ENCODE measurements at regions not wholly inside any gene's neighbourhood (a gene's known extent, or its start where the extent isn't known, plus 50 kb on each side); places are given as distances from the start of the nearest gene placed in this dataset.
A peak's percentile ranks its signal among the peaks of the same experiment; 100 is the strongest.

DNA sequence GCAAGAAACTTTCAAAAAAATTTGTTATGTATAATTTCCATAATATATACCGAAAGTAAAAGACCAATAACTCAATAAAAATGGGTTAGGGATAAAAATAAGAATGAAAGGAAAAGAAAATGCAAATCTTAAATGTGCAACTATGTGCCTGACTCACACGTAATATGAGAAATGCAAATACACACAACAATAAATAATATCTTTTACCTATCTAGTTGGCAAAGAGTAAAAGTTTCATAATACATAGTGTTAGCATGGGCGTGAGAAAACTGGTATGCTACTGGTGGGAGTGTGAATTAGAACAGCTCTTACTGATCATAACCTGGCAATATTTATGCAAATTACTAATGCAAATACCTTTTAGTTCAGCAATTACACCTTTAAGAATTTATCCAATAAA lies 438.5 kb upstream of the CITED2 start:
- DNase-seq (ENCODE audit: low read depth), result no peak

DNA sequence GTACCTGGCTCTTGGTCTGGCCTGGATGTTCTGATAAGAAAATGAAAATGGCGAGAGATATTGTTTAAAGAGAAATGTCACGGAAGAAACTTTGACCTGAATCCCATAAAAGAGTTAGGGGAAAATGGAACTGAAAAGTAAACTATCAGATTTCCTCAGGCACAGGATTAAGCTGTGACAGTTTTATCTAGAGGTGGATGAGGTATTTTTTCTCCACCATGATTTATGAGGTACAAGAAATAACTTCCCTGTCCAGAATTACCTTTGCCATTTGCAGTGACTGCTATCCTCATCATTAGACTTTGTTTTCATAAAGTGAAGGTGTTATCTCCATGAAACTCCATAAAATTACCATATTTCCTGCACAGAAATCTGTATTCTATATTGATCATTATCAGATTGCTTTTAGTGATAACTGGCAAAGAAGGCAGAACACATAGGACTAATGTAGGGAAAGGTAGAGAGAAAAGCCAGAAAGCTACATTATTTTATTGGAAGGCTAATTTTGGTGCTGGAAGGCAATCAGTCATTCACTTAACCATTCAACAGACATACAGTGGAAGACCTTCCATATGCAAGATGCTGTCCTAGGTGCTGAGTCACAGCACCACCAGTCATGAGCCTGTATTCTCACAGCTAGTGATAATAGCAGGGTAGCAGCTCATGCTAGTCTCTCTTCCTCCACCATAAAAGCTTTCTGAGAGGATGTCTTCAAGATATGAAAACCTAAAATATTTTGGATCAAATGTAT lies 427.3 kb upstream of the CITED2 start:
- no peak for DNase-seq (ENCODE audit: low read depth)

DNA sequence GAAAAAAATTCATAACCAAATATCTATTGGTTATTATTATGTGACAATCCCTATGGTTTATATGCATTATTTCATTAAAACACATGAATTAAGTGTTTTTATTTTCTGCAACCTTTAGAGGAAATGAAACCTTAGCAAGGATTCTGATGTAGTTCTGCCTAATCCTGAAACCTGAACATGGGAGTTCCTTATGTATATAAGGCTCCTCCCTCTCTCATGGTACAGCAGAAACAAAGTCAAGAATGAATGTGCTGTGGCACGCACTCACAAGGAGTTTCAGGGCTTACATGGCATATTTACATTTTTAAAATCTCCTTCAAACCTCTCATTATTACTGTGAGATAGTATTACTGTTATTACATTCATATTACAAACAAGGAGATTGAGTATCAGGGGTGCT lies 426.4 kb upstream of the CITED2 start:
- DNase-seq (ENCODE audit: low read depth), result no peak

DNA sequence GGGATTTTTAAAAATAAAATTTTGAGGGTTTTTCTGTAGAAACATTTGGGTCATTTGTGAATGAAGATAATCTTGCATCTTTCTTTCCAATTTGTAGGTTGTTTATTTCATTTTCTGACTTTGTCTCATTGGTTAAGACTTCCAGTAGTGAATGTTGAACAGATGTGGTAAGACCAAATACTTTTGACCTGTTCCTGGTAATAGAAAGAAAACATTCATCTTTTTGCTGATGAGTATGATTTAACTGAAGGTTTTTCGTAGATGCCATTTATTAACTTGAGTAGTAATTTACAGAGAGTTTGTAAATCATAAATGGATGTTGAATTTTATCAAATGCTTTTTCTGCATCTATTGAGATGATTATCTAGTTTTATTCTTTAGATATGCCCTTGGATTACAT lies 416.1 kb upstream of the CITED2 start:
- no peak for DNase-seq (ENCODE audit: low read depth)

DNA sequence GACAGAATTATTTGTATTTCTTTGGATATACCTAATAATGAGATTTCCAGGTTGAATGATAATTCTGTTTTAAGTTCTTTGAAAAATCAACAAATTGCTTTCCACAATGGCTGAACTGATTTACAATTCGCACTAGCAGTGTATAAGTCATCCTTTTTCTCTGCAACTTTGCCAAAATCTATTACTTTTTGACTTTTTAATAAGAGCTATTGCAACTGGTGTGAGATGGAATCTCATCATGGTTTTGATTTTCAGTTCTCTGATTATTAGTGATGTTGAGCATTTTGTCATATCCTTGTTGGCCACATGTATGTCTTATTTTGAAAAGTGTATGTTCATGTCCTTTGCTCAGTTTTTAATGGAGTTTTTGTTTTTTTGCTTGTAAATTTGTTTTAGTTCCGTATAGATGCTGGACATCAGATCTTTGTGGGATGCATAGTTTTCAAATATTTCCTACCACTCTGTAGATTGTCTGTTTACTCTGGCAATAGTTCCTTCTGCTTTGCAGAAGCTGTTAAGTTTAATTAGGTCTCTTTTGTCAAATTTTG lies 409.8 kb upstream of the CITED2 start:
- DNase-seq (ENCODE audit: low read depth), result no peak

DNA sequence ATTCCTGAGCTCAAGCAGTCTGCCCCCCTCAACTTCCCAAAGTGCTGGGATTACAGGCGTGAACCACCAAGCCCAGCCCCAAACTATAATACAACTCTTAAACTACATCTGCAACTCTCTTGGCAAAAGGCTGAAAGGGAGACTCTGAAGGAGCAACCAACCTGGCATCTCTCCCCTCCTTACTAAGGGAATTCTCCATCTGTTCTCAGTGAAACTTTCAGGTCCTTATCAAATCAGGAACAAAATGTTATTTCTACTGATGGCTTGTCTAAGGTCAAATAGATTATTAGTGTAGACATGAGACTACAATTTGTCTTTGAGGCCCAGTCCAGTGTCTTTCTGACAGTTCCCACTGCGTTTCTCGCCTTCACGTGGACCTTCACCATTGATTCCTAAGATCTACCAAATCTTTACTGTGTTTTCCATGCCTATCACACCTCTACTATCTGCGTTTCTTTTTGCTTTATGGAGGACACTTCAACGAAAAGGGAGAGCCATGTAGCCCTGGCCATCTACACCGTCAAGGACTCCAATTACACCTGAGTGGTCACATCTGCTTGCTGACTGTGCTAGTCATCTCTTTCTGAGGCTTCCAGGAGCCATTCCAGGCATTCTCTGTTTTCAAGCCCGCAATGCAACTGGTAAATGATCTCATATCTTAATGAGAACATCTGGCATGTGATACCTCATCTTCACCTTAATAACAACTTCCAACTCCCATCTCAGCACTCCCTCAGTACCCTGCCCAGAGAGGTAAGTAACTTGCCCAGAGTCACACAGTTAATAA lies 405.7 kb upstream of the CITED2 start:
- no peak for DNase-seq (ENCODE audit: low read depth)

DNA sequence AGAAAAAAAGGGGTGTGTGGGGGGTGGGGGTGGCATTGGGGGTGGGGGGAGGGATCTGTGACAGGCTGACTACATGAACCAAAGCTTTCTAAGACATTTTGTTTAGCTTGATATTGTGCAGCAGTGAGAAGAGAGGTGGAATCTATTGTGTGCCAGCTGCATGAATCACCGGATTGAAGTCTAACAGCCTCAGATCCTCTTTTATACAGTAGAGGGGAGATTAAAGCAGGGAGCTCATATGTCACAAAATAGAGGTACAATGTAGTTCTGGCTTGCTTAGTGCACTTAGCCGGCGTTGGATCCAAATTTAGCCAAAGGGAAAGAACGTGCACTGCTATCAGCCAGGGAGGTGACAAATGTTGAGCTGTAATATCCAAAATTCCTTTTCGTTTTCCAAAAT lies 404.2 kb upstream of the CITED2 start:
- no peak for DNase-seq (ENCODE audit: low read depth)

DNA sequence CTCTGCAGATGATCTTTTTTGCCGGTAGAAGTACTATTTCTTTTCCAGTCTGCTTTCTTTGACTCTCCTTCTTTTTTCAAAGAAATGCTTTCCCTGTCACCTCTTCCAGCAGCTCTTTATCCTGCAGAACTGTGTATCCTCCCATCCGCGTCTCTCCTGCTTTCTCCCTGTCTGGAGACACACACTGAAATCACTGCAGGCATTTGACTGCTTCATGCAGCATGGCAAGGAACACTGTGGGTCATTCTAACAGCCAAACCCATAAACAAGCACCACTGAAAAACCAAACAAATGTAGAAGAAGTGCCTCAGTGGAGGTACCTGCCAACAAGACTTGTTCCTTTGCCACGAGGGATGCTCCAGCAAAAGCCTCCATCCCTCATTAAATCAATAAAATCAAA lies 403.7 kb upstream of the CITED2 start:
- no peak for DNase-seq (ENCODE audit: low read depth)

DNA sequence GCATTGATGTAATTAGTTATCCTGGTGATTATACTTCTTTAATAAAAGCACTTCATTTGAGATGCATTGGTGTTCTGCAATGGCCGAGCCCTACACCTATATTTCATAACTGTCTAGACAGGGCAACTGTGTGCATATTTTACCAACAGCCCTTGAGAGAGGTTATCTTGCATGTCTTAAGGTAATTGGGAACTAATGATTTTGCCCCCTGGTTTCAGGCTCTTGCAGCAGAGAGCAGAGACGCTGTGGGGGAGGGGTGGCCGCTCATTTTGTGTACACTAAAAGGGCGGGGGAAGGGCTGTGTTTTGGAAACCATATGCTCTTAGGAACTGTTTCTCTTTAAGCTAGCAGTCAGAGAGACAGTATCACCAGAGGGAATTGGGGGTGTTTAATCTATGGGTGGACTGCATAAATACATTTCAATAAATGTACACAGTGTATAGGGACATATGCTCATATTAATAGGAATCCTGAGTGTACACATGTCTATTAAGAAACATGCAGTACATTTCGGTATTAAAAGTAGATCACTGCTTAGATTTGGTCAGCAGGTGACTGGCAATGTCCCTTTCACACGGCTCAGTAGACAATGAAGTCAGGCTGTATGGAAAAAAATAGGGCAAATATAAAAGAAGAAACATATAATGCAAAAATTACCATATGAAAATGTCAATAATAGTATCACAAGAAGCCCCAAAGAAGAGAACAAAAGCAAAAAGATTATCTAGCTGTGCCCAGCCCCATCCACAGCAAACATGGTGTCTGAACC lies 402.9 kb upstream of the CITED2 start:
- DNase-seq (ENCODE audit: low read depth), result no peak

DNA sequence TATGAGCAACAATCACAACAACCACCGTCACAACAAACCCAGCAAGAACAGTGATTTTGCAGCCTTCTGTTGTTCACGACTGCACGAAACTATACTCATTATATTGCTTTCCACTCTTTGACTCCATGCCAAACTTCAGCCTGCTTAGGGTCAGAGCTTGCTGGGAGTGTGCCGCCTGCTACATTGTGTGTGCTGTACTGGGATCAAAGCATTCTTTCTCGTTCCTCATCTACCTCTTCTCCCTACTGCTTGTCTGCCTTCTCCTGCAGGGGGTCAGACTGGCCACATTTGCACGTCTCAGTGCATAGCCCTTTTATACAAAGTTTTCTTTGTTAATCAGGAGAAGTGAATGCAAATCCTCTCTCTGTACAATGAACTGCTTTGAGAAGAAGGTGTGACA lies 401.6 kb upstream of the CITED2 start:
- DNase-seq (ENCODE audit: low read depth), result no peak

DNA sequence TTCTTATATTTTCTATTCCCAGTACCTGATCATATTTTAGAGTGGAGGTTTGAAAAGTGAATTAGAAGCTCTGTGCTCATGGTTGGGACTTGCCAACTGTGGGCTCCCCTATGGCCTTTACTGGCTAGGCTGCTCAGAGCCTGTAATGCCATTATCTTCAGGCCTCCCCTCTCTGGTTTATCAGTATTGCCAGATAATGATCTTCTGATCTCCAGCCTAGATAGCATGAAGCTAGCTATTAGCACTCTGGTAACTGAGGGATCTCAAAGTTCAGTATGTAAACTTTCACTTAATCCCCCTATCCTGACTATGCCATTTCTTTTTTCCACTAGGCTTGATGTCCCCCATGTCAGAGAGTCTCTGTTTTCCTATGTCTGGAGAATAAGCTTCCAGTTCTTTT lies 393.7 kb upstream of the CITED2 start:
- no peak for DNase-seq (ENCODE audit: low read depth)

DNA sequence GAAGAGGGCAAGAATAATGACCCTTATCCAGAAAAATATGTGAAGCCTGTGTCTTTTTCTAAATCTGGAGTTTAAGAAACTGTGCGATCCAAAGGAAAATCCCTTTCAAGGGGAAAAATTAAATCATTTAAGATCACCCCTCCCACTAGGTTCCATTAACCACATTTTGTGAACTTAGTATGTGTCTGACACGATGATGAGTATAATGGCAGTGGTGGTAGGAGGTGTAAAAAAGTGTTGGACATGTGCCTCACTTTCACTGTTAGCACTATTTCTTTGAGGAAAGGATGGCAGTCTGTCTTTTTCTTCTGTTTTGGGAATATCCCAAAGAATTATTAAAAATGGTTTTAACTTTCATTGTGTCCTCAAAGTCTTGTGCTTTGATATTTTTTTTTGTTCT lies 392.3 kb upstream of the CITED2 start:
- DNase-seq (ENCODE audit: low read depth), result no peak

DNA sequence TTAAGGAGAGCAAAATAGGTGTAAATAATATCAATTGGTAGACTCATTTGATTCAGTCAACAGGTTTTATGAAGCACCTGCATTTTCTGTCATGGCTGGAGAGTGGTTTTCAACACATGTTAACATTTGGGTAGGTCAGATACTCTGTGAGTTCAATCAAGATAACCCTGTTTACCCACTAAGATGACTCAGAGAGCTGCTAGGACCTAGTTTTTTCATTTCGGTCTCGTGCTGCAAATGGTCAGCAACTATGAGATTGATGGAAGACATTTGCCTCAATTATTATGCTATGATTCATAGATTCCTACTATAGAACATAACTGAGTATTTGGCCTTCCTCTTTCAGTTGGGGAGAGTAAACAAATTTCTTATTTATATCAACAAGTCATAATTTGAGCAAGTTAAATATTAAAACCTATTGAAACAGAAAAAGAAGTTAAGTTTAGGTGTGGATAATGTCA lies 391.4 kb upstream of the CITED2 start:
- no peak for DNase-seq (ENCODE audit: low read depth)

DNA sequence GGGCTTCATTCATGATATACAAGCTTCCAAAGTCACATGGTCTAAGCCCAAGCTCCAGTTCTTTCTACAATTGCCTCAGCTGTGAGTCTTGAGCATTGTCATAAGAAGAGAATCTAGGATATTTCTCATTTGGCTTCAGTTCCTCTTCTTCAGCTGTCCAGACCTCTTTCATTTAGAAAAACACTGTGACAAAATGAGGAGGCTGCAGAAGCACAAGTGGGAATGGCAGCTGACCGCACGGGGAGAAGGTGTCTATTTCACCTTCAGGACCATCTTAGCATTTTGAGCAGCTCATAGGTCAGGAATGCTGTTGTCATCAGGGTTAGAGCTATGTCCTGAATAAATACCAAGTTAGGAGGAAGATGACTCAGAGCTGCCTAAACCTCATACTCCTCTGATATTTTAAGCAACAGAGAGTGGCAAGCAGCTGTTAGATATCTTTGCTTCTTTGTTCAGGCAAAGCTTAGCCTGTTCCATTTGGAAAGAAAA lies 390.1 kb upstream of the CITED2 start:
- peak; percentile 93 for DNase-seq (ENCODE audit: low read depth)

DNA sequence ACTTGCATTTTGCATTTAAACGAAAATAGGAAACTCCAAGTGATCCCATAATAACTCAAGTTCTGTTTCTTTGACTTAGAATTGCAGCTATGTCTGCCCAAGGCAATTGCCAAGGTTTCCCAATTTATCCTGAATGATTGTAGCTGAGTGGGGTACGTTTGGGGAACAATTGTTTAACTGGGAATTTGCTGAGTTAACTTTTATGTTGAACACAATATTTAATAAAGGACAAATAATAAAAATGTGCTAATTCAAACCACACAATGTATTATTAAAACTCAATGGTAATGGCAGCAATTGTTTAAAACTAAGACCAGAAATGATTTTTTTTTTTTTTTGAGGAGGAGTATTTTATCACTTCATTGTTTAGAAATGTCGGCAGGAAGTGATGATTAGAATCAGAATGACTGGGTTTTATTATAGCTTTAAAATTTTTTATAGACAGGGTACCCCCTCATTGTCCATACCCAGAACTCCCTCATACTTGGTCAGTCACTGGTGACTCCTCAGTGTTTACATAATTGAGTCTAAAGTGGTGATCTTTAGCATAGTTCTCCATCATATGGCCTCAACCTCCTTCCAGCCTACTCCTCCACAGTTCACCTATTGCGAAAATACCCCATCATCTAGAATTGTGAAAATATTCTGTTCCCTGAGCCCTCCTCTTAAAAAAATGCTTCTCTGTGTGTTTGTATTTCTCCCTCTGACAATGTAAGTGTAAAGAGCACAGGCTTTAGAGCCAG lies 389.2 kb upstream of the CITED2 start:
- no peak for DNase-seq (ENCODE audit: low read depth)

DNA sequence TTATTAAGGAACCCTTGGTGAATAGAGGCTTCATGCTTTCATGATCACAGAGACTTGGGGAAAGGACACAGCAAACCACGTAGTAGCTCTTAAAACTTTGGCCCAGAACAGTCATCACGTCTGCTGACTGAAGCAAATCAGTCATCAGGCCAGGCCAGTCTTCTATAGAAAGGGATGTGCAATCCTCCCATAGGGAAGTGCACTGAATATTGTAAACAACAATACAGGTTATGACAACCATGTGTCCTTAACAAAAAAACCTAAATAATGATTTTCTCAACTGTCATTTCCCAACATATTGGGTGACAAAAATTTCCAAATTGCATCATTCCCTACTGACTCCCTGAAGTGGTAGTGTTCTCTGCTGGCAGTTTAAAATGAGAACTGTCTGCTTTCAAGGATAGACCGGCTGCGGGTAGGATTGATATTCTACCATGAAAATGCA lies 388.2 kb upstream of the CITED2 start:
- DNase-seq (ENCODE audit: low read depth), result no peak

DNA sequence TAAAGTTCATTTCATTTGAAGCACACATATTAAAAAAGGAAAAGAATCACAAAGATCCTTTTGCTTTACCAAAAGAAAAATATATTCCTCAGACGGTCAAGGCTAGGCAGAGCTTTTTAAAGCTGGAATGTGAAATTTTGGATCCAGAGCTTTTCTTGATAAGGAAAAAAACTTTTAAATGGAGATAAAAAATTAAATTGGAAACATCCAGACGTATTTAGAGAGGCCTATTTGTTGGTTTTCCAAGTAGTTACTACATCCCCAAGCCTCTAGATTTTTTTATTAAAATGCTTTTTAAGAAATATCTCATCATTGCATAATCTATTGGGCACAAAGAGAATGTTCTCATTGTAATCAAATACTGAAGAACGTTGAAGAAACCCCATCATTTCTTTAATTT lies 385.7 kb upstream of the CITED2 start:
- no peak for DNase-seq (ENCODE audit: low read depth)

DNA sequence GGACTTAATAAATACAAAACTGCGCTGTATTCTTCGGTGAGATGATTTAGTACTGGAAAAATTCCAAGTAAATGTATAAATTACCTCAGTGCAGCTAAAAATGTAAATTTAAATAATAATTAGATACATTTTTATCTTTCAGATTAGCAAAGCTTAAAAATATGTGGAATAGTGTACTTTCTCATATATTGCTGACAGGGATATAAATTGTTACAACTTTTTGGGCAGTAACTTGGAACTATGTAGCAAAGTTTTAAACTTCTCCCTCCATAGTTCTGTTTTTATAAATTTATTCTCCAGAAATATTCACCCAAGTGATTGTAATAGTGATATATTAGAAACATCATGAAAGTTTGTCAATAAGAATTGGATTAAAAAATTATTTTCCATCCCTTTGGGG lies 384.6 kb upstream of the CITED2 start:
- no peak for DNase-seq (ENCODE audit: low read depth)

DNA sequence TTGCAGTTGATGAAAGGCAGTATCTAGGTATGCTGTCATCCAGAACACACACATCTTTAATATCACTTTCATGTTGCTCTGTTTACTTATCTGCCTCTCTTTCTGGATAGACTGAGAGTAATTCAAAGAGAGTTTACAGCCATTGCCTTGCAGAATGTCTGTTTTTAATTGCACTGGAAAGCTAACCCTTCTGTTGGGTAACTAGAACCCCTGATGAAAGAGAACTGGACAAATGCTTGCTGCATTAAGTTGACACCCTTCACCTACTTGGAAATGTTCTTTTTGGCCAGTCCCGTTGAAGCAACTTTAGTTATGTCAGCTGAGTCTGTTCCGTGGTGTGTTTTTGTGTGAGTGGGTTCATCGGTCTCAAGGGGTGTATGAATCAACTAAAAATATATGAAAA lies 383.8 kb upstream of the CITED2 start:
- no peak for DNase-seq (ENCODE audit: low read depth)

DNA sequence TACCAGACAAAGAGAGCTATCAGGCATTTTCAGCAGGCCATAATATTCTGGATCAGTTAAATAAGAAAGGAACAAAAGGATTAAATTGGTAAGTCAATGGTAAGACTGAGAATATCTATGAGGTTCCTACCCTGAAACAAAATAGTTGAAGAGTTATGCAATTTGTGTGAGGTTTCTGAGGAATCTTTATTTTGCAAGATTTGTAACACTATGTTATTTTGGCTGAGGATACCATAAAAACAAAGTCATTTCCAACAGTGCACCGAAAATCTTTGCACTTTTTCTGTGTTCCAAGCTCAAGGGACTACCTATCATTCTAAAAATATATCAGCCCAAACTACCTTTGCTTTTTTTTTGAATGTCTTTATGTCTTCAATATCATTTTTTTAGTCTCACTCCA lies 383.3 kb upstream of the CITED2 start:
- DNase-seq (ENCODE audit: low read depth), result no peak

DNA sequence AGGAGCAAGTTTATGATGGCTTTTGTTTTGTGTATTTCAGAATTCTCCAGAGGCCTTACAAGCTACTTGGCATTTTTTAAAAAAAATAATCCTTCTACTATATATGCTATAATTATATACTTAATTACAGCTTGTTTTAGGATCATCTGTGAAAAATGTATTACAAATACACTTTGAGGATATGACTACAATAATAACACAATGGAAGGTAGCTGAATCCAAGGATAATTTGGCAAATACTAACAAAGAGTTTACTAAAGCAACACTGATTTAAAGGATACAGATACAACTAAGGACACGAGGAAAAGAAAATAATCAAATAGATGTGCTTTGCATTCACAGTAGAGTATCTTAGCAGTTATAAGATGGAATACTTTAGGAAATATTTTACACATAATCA lies 381.9 kb upstream of the CITED2 start:
- DNase-seq (ENCODE audit: low read depth), result no peak

All from GM04504 (cell line).